Nephron progenitor cell (in vitro differentiated cells): ENCODE measurements at regions not wholly inside any gene's neighbourhood (a gene's known extent, or its start where the extent isn't known, plus 50 kb on each side); places are given as distances from the start of the nearest gene placed in this dataset.

Source experiments
- DNase-seq: peaks from one replicate; pipeline ENCODE4 v3.0.0; 2021
- H3K27ac Mint-ChIP-seq: 2 replicates; pipeline ENCODE4 v1.8.0; 2021; ENCODE audit warnings: mild to moderate bottlenecking, moderate library complexity, mixed read lengths
- H3K27me3 Mint-ChIP-seq: 2 replicates; pipeline ENCODE4 v1.8.0; 2021; ENCODE audit warnings: mild to moderate bottlenecking, low read depth, mixed read lengths; ENCODE audit not compliant: poor library complexity
- H3K36me3 Mint-ChIP-seq: 2 replicates; pipeline ENCODE4 v1.8.0; 2021; ENCODE audit warnings: low read depth, mixed read lengths
- H3K4me1 Mint-ChIP-seq: 2 replicates; pipeline ENCODE4 v1.8.0; 2021; ENCODE audit warnings: mixed read lengths
- H3K4me3 Mint-ChIP-seq: 2 replicates; pipeline ENCODE4 v1.8.0; 2021; ENCODE audit warnings: mild to moderate bottlenecking, moderate library complexity, mixed read lengths
- H3K9me3 Mint-ChIP-seq: 2 replicates; pipeline ENCODE4 v1.8.0; 2021; ENCODE audit warnings: mild to moderate bottlenecking, moderate library complexity, mixed read lengths
- TF ChIP-seq, protein P1 (sequence below): fragments of 200-600 bp; sonication (generic); IDR thresholded peaks from 2 replicates; pipeline ENCODE4 v1.5.0; 2021; ENCODE audit warnings: antibody characterized with exemption

DNA sequence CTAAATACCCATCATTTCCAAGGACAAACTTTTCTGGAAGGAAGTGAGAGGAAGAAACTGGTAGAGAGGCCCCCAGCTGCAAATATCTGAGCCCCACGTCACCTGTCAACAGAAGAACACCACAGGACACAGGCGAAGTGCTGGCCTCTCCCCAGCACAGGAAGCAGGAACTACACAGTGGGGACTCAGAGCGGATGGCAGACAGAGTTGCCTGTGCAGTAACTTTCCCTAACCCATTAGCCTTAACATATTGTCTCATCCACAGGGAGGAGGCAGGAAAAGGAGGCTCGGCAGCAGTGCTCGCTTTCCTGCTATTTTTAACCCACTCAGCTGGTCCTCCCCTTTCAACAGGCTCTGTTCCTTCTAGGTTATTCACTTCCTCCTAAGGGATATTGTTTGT is 111.5 kb upstream of the TMPO start:
- Mint-ChIP-seq H3K27me3 (peaks cover 4% of the 10 kb centered on the region), H3K4me3 (no peak overlapping the region), H3K27ac (no peak overlapping the region), H3K4me1 (peaks cover 28% of the 10 kb centered on the region), H3K9me3 (peaks cover 25% of the 10 kb centered on the region), H3K36me3 (no peaks in the 10 kb centered on the region)
- DNase-seq, result no peak
- TF ChIP-seq, protein P1, sequence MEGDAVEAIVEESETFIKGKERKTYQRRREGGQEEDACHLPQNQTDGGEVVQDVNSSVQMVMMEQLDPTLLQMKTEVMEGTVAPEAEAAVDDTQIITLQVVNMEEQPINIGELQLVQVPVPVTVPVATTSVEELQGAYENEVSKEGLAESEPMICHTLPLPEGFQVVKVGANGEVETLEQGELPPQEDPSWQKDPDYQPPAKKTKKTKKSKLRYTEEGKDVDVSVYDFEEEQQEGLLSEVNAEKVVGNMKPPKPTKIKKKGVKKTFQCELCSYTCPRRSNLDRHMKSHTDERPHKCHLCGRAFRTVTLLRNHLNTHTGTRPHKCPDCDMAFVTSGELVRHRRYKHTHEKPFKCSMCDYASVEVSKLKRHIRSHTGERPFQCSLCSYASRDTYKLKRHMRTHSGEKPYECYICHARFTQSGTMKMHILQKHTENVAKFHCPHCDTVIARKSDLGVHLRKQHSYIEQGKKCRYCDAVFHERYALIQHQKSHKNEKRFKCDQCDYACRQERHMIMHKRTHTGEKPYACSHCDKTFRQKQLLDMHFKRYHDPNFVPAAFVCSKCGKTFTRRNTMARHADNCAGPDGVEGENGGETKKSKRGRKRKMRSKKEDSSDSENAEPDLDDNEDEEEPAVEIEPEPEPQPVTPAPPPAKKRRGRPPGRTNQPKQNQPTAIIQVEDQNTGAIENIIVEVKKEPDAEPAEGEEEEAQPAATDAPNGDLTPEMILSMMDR, result no peak

DNA sequence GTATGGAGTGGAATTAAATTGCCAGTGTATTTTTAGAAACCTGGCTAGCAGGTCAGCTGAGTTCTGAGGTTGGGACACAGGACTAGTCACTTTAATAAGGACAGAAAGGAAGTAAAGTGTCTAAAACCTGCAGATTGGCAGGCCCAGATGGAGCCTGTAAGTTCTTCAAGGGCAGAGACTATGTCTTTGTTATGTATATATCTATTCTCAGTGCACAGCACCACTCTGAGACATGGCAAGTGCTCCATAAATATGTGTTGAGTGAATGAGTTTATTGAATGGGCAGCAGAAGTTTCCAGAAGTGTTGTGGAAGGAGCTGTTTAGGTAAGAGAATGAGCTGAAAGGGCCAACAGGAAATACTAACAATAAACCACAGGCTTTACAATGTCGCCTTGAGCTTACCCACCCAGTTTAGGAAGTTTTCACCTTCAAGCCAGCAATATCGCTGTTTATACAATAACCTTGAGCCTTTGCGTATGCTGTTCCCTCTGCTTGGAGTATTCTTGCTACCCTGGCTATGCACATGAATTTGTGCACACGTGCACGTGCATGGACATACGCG is 109.5 kb upstream of the TMPO start:
- DNase-seq, result no peak
- Mint-ChIP-seq H3K27me3 (no peaks in the 10 kb centered on the region), H3K4me3 (no peak overlapping the region), H3K36me3 (no peaks in the 10 kb centered on the region), H3K27ac (no peak overlapping the region), H3K9me3 (peaks cover 35% of the 10 kb centered on the region), H3K4me1 (peaks cover 14% of the 10 kb centered on the region)
- TF ChIP-seq, protein P1, result no peak

DNA sequence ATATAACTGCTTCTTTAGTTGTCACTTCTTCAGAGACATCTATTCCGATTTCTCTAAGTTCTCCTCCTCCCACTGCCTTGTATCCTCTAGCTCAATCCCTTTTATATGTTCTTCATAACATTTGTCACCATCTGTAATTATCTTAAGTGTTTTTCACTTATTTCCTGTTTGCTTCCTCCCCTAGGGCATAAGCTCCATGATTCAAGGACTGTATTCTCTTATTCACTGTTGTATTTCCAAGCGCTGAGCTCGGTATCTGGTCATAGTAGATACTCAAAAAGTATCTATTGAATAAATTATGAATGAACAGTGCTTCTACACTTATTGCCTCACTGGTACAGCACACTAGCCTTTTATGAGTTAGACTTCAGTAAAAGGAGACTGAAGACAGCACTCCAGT is 109.0 kb upstream of the TMPO start:
- Mint-ChIP-seq H3K9me3 (peaks cover 39% of the 10 kb centered on the region), H3K27me3 (no peaks in the 10 kb centered on the region), H3K36me3 (no peaks in the 10 kb centered on the region), H3K27ac (no peak overlapping the region), H3K4me3 (no peak overlapping the region), H3K4me1 (peaks cover 11% of the 10 kb centered on the region)
- TF ChIP-seq, protein P1, result no peak
- DNase-seq, result no peak

DNA sequence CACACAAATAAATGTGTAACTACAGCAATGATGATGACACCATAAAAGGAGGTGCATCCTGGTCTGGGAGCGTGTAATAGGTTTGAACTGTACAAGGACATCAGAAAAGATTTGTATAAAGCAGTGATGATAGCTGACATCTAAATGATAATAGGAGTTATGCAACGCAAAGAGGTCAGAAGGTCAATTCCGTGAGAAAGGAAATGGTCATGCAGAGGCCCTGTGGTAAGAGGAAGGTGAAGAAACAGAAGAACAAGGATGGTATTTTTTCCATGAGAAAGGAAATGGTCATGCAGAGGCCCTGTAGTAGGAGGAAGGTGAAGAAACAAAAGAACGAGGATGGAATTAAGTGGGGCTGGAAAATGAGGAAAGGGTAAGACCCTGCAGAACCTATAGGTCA is 106.7 kb upstream of the TMPO start:
- peaks cover 10% of the 10 kb centered on the region for H3K4me1 Mint-ChIP-seq
- TF ChIP-seq, protein P1, result no peak
- H3K36me3 Mint-ChIP-seq, result no peaks in the 10 kb centered on the region
- H3K9me3 Mint-ChIP-seq, result peaks cover 39% of the 10 kb centered on the region
- no peak overlapping the region for H3K27ac Mint-ChIP-seq
- H3K27me3 Mint-ChIP-seq, result no peaks in the 10 kb centered on the region
- no peak overlapping the region for H3K4me3 Mint-ChIP-seq
- no peak for DNase-seq

DNA sequence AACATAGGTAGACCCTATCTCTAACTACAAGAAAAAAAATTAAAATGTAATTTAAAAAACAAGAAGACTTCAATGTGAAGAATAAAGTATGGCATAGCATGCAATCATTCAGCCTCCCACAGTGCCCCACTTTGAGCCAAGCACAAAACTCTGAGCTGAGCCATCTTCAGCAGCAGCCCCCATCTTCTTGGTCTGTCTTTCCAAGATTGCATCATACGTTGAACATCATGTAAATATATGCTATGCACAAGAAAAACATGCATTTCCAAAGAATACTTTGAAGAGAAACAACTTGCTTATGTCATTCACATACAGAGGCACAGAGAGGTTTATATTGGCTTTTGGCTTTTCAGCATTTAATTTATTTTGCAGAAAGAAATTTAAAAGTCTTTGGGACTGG is 105.8 kb upstream of the TMPO start:
- H3K27me3 Mint-ChIP-seq, result no peaks in the 10 kb centered on the region
- H3K4me1 Mint-ChIP-seq, result peaks cover 11% of the 10 kb centered on the region
- peaks cover 41% of the 10 kb centered on the region for H3K9me3 Mint-ChIP-seq
- H3K36me3 Mint-ChIP-seq, result no peaks in the 10 kb centered on the region
- no peak overlapping the region for H3K27ac Mint-ChIP-seq
- H3K4me3 Mint-ChIP-seq, result no peak overlapping the region
- TF ChIP-seq, protein P1, result no peak
- DNase-seq, result no peak

DNA sequence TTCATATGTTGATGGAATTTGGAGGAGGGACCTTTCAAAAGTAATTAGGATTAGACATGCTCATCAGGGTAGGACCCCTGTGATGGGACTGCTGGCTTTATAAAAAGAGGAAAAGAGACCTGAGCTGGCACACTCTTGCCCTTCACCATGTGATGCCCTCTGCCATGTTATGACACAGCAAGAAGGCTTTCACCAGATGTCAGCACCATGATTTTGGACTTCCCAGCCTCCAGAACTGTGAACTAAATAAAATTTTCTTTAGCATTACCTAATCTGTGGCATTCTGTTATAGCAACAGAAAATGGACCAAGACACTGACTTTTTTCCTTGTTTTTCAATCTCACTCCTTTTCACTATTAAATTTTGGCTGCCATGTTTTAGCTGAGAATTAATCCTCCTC is 105.0 kb upstream of the TMPO start:
- Mint-ChIP-seq H3K4me1 (peaks cover 11% of the 10 kb centered on the region), H3K9me3 (peaks cover 42% of the 10 kb centered on the region), H3K27me3 (no peaks in the 10 kb centered on the region), H3K27ac (no peak overlapping the region), H3K4me3 (no peak overlapping the region), H3K36me3 (no peaks in the 10 kb centered on the region)
- no peak for DNase-seq
- TF ChIP-seq, protein P1, result no peak
